SH-SY5Y (cell line): ENCODE measurements at regions not wholly inside any gene's neighbourhood (a gene's known extent, or its start where the extent isn't known, plus 50 kb on each side); places are given as distances from the start of the nearest gene placed in this dataset.

ENCODE experiments used
- GATA2 ChIP-seq: IDR thresholded peaks from 2 replicates; pipeline ENCODE4 v1.6.1; 2011; ENCODE audit warnings: mild to moderate bottlenecking, low read depth, low read length
- GATA3 ChIP-seq: IDR thresholded peaks from 2 replicates; pipeline ENCODE4 v1.6.1; 2011; ENCODE audit warnings: low read depth, mild to moderate bottlenecking, low read length, moderate library complexity

GRCh38 chr3:124115956-124116355 is 124.0 kb upstream of the ROPN1 start:
- TF ChIP-seq GATA2, result no peak
- TF ChIP-seq GATA3, result no peak
